Epithelial cell of prostate (primary cell): ENCODE measurements at regions not wholly inside any gene's neighbourhood (a gene's known extent, or its start where the extent isn't known, plus 50 kb on each side); places are given as distances from the start of the nearest gene placed in this dataset.

ENCODE experiments used
- DNase-seq: peaks from one replicate; pipeline ENCODE4 v3.0.0-alpha.2; 2011; ENCODE audit warnings: low read depth, low spot score
- H3K27ac ChIP-seq: fragments of 450-650 bp; 2 replicates; pipeline ENCODE4 v1.5.1; 2017; ENCODE audit warnings: mild to moderate bottlenecking

DNA sequence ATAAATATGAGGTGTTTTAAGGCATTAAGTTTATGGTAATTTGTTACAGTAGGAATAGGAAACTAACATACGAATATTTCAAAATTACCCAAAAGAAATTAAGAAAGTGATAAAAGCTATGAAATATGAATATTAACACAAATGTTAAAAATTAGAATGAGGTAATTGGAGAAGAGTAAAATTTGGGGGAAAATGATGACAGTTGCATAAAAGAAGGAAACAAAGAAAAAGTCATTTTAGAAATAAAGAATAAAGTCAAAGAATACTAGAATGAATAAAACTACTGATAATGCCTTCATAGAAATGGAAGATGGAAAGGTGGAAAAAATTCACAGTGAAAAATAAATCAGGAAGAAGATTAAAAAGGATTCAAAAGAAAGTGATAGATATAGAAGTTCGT is 522.9 kb upstream of the NR3C2 start:
- H3K27ac ChIP-seq: no peak overlapping the region
- DNase-seq: no peak

- no peak for DNase-seq
- no peak overlapping the region for H3K27ac ChIP-seq
These were observed 522.2 kb upstream of the NR3C2 start for GRCh38 chr4:148964456-148964855.

DNA sequence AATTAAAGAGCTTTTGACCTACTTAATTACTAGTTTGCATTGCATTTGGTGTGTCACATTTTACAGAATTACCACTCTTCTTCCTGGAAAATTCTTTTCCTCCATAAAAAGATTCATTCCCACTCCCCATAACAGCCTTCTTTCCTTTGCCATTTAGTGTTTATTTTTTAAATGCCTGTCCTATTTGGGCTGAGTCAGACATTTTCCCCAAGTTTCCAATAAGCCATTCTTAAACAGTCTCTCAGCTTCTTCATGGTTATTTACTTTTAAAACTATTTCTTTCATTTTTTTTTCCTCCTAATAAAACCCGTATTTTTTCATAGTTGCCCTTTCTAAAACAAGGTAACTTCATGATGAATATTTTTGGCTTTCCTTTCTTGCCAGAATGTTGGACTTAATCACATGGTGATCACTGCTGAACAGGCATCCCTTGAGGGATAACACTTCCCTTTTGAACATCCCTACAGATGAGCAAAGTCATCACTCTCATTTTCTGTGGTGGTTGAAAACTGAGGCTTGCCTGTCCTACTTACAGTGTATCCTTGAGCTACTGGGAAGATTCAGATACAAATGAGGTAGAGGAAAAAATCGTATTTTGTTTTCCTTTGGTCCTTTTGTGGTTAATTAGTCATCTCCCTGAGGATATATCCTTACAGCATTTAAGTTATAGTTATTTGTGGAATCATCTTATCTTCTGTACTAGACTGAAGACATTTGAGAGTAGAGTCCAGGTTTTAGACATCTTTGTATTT is 520.5 kb upstream of the NR3C2 start:
- H3K27ac ChIP-seq: no peak overlapping the region
- DNase-seq: no peak

GRCh38 chr4:148961526-148961925 is 519.3 kb upstream of the NR3C2 start:
- no peak overlapping the region for H3K27ac ChIP-seq
- DNase-seq: no peak

GRCh38 chr4:148958317-148958716 is 516.1 kb upstream of the NR3C2 start:
- no peak overlapping the region for H3K27ac ChIP-seq
- no peak for DNase-seq

DNA sequence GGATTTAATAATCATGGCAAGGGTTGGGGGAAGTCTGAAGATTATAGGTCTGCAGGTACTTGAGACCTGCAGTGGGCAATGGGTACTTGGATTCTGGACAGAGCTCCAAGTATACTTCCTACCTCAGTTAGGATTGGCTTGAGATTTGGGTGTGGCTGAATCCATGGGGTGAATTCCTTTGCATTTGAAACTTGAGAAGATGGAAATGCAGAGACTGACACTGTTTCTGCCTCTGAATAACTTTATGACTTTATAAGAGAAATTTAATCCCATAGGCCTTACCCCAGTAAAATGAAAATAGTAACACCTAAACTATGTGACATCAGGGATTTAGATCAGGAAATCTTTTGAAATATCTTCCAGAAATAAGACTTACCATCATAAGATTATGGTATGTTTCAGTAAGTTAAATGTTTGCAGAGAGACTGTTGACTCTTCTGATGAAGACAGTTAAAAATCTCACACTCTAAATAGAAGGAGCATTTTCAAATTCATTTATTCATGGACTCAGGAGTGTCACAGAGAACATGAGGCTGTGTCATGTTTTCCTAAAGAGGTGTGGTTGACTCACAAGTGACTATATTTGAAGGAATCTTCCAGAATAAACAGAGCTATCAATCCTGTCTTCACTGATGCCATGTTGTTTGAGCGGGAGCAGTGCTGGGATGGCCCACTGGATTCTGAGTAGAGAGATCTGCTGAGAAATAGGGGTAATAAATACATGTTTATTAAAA is 513.5 kb upstream of the NR3C2 start:
- peak overlapping the region; percentile 62 for H3K27ac ChIP-seq
- no peak for DNase-seq

GRCh38 chr4:148954011-148954749 is 512.0 kb upstream of the NR3C2 start:
- peak overlapping the region; percentile 62 for H3K27ac ChIP-seq
- DNase-seq: peak; percentile 60

- no peak for DNase-seq
- H3K27ac ChIP-seq: no peak overlapping the region
These were observed 509.1 kb upstream of the NR3C2 start for GRCh38 chr4:148951346-148951745.

DNA sequence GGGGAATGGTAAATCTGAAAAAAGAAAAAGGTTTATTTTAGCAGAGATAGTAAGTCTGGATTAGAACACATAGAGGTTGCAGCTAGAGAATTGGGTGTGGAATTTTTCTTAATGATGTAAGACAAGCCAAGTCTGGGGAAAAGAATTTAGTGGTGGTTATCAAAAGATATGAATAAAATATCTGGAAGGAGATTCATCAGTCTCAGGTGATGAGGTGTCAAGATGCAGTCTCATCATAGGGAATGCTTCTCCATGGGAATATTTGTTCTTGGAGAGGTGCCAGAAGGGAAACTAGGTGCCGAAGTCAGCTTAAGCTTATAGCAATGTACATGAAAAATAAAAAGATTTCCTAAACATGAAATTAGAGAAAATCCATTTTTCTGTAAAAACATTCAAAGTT is 504.1 kb upstream of the NR3C2 start:
- H3K27ac ChIP-seq: no peak overlapping the region
- no peak for DNase-seq

GRCh38 chr4:148944839-148945219 is 502.6 kb upstream of the NR3C2 start:
- no peak overlapping the region for H3K27ac ChIP-seq
- DNase-seq: no peak

- H3K27ac ChIP-seq: no peak overlapping the region
- DNase-seq: no peak
These were observed 502.1 kb upstream of the NR3C2 start for GRCh38 chr4:148944136-148944838.

- H3K27ac ChIP-seq: no peak overlapping the region
- DNase-seq: no peak
These were observed 492.8 kb upstream of the NR3C2 start for GRCh38 chr4:148934926-148935578.

- no peak overlapping the region for H3K27ac ChIP-seq
- DNase-seq: no peak
These were observed 484.4 kb upstream of the NR3C2 start for GRCh38 chr4:148926276-148927260.

GRCh38 chr4:148923881-148924280 is 481.7 kb upstream of the NR3C2 start:
- DNase-seq: no peak

DNA sequence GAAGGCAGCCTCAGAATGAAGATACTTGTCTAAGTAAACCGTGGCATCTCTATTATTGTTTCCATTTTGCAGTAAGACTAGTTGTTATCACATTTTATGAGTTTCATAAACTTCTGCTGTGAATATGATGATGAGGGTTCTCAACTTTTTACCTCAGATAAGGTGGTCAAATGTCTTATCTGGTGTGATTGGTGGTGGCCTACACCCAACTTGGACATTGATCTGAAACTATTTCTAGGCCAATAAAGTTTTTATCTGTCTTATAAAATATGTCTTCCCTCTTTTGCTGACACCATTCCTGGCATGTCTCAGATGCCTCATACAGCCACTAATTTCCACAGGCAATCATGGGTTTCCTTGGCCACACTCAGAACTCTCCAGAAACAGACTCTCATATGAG is 480.3 kb upstream of the NR3C2 start:
- no peak overlapping the region for H3K27ac ChIP-seq
- DNase-seq: no peak

More at GRCh38 chr4:148923881-148924280, 481.7 kb upstream of the NR3C2 start:
- H3K27ac ChIP-seq: no peak overlapping the region

DNA sequence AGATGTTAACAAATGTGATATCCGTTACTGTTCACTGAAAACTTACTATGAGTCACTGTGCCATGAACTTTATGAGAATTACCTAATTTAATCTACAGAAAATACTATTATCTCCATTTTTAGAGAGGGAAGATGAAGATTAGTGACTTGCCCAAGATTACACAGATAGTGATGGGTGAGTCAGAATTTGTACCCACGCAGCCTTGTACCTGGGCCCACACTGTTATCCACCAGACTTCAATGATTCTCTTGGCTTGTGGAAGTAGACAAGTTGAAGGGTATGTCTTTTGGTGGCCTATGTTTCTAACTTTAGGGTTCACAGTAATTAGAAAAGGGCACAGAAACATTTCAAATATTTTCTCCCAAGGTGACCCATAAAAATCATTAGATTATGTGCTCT is 472.5 kb upstream of the NR3C2 start:
- no peak for DNase-seq
- H3K27ac ChIP-seq: no peak overlapping the region

- no peak for DNase-seq
- H3K27ac ChIP-seq: no peak overlapping the region
These were observed 472.1 kb upstream of the NR3C2 start for GRCh38 chr4:148914301-148914700.

- DNase-seq: no peak
- H3K27ac ChIP-seq: no peak overlapping the region
These were observed 461.2 kb upstream of the NR3C2 start for GRCh38 chr4:148903388-148903787.
